ENCODE measurements at regions not wholly inside any gene's neighbourhood (a gene's known extent, or its start where the extent isn't known, plus 50 kb on each side); places are given as distances from the start of the nearest gene placed in this dataset.

DNA sequence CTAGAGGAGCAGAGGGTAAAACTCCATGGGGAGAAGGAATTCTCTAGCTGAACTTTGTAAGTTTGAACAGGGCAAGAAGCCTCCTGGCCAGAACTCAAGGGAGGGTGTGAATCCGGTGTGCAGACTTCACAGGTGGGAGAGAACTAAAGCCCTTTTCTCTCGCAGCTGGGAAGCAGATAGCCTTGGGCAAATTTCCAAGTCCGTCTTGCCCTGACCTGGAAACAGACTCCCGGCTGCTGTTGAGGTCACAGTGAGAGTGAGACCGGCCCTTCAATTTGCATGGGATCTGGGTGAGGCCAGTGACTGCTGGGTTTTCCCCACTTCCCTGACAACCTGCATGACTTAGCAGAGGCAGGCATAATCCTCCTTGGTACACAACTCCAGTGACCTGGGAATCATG is 94.5 kb upstream of the ZNF827 start:
- peak; percentile 75 to 91 for DNase-seq
- intact Hi-C loops (cut with DNase I, micrococcal nuclease): no loop called here

DNA sequence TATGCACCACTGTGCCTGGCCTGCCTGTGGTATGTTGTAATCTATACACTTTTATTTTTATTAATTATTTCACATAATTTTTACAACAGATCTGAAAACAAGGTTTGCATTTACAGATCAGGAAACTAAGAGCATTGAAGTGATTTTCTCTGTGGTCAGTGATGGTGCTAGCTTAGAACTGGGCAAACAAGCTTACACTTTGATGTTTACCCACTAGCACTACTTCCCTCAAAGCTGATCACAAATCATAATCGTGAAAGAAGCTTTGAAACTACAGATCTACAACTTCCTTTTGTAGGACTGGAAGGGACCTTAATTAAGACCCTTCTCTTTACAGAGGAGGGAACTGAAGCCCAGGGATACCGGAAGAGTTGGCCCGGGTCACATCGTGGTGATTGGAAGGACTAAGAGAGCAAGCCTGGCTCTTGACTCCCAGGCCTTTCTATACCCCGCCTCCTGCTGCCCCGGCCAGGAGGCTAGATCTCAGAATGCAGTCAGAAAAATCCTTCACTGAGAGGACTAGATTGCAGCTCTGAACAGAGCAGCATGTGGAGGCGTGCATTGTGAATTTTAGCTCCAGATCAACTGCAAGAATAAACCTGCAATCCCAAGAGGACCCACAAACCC is 93.7 kb upstream of the ZNF827 start:
- intact Hi-C loops (cut with DNase I, micrococcal nuclease): no loop called here
- ATAC-seq (peak; percentile 55), DNase-seq (peak in 1 of 2 donors; percentile 24)

More for the DNA sequence above, 94.5 kb upstream of the ZNF827 start:
- peak; percentile 88 for ATAC-seq

DNA sequence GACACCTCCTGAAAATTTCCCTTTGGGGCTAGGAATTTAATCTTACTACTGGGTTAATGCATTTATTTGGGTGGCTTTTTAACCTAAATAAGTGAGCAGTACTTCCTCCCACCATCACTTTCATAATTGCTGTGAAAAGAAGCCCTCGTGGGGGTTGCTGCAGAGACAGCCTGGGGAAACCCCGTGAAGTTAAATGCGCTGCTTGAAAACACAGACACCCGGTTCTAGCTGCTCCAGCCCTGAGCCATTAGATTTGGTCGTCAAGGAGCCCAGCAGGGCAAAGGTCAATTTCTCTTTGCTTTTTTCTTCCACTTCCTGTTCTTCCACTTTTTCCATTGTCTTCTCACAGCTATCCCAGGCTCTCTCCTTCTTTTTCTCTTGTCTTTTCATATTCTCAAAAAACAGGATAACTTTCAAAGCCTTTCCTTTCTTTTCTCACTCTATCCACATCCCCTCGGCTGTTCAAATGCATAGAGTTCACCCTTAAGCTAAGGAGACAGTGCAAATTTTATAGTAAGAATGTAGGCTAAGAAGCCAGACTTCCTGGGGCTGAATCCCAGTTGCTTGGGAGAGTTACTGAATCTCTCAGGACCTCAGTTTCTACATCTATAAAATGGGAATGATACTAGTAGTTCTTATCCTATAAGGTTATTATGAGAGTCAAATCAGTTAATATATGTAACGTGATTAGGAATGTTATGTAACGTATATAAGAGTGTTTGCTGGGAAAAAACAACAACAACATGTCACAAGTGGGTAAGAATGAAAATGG is 91.5 kb upstream of the ZNF827 start:
- DNase-seq: peak; percentile 62 to 75
- intact Hi-C loops (cut with DNase I, micrococcal nuclease): no loop called here
- ATAC-seq: peak; percentile 79

DNA sequence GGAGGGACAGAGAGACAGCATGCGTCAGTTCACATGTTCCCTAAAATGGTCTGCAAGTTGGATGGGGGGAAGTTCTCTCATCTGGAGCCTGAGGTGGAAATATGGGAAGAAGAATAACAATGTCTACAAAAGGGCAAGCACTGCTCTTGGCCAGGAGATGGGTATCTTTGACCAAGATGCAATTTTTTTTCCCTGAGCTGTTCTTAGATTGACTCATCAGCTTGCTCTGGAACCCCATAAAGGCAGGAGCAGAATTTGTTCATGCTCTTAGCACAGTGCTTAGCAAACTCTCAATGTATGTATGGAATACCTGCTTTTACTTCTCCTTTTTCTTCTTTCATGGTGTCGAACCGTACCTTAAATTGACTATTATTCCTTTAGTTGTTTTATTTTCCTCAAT is 90.5 kb upstream of the ZNF827 start:
- intact Hi-C loops (cut with DNase I, micrococcal nuclease): no loop called here
- ATAC-seq: no peak
- DNase-seq: no peak

DNA sequence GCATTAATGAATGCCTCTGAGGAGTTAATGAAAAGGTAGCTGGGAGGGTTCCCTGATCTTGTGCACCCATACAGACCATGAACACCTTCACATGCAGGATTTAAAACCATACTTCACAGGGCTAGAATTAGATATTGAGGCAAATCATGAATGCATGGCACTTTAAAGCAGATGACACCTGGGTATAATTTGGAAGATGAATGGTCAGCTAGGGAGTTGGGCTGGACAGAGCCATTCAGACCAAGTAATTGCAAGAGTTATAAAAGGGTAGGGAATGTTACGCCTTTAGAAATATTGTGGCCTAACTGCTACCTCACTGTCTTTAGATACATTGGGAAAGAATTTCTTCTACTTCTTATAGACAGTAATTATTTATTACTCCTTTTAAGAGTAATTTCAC is 89.1 kb upstream of the ZNF827 start:
- no peak for DNase-seq
- no peak for ATAC-seq
- intact Hi-C loops (cut with DNase I, micrococcal nuclease): no loop called here

DNA sequence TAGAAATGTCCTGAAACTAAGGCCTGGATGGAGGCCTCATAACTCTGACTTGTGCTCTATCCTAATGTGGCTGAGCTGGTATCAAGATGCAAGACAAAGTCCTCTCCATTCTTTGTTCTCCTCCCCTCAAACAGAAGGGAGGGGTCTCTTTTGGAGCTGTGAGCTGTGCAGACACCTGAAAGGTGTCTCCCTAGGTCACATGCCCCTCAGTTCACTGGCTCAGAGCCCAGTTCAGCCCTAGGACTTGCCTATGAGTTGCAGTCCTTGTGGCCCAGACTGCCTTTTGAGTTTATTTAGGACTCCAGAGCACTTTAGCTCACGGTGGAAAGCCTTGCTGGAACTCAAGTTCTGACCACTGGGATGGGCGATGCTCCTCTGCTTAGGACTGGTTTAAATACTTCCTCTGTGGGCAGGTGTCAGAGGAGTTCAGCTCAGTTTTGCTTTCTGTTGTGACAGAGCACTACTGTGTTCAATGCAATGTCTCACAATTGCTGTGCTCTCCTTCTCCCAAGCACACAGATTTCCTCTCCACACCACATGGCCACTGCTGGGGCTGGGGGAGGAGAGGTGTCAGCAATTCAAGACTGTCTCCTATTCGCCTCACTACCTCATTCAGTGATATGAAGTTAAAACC is 84.8 kb upstream of the ZNF827 start:
- ATAC-seq (peak; percentile 37), DNase-seq (no peak)
- intact Hi-C loops (cut with DNase I, micrococcal nuclease): no loop called here

DNA sequence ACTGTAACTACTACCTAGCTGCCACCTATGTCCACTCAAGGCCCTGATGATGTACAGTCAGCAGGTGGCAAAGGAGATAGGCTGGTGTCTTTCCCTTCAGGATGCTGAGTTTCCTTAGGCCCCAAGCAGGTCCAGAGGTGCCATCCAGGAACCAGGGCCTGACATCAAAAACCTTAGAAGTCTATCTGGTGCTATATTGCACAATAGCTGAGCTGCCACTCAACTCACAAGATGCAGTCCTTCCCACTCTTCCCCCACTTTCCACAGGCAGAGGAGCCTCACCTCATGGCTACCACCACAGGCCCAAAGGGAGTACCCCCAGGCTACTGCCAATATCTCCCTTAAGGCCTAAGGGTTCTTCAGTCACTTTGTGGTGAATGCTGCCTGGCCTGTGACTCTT is 83.9 kb upstream of the ZNF827 start:
- ATAC-seq (no peak), DNase-seq (no peak)

DNA sequence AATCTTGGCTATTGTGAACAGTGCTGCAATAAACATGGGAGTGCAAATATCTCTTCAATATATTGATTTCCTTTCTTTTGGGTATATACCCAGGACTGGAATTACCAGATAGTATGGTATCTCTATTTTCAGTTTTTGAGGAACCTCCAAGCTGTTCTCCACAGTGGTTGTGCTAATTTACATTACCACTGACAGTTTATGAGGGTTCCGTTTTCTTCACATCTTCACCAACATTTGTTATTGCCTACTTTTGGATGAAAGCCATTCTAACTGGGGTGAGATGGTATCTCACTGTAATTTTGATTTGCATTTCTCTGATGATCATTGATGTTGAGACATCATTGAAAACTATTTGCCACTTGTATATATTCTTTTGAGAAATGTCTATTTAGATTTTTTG is 79.6 kb upstream of the ZNF827 start:
- intact Hi-C loops (cut with DNase I, micrococcal nuclease): no loop called here
- DNase-seq (no peak), ATAC-seq (no peak)

More for the DNA sequence above, 83.9 kb upstream of the ZNF827 start:
- intact Hi-C loops (cut with DNase I, micrococcal nuclease): no loop called here

DNA sequence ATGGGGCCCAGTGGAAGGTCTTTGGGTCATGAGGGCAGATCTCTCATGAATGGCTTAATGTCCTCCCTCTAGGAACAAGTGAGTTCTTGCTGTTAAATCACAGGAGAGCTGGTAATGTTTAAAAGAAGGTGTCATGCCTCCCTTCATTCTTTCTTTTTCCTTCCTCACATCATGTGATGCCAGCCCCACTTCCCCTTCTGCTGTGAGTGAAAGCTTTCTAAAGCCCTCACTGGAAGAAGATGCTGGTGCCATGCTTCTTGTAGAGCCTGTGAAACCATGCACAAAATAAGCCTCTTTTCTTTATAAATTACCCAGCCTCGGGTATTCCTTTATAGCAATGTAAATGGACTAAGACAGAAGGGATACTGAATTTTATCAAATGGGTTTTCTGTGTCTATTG is 66.1 kb upstream of the ZNF827 start:
- intact Hi-C loops (cut with DNase I, micrococcal nuclease): no loop called here
- ATAC-seq: no peak
- no peak for DNase-seq

DNA sequence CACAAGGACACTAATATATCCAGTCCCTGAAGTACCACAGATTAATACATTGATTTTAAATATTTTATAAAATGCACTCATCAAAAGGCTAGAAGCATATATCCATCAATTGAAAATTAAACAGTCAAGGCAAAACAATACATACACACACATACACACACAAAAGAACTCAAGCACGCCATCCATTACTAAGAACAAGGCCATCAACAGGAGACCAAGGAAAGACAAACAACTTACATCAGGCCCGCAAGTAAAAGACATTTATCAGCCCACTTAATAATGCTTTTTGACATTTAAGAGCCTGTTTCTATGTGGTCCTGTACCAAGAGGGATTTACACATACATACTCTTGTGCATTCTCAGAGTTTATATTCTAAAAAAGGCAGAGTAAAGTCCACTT is 50.0 kb upstream of the ZNF827 start:
- no peak for ATAC-seq
- intact Hi-C loops (cut with DNase I, micrococcal nuclease): no loop called here
- DNase-seq: no peak
